GM23338 (cell line): ENCODE measurements at regions not wholly inside any gene's neighbourhood (a gene's known extent, or its start where the extent isn't known, plus 50 kb on each side); places are given as distances from the start of the nearest gene placed in this dataset.

Experiments
- CTCF ChIP-seq, 2 experiments: fragments of 200-600 bp in 1 of 2; sonication (generic) in 1 of 2; conservative IDR thresholded peaks; 2 replicates each; pipeline versions ENCODE4 v1.5.1 to v1.6.1; 2016 to 2017; ENCODE audit warnings: antibody characterized with exemption in 2 of 2, low read depth in 2 of 2, mild to moderate bottlenecking in 2 of 2, moderate library complexity in 1 of 2
- EZH2 ChIP-seq: fragments of 200-600 bp; sonication (generic); IDR thresholded peaks from one replicate; pipeline ENCODE4 v1.8.0; 2017; ENCODE audit warnings: antibody characterized with exemption, mild to moderate bottlenecking, low read depth; ENCODE audit not compliant: unreplicated experiment
- EZH2phosphoT487 ChIP-seq: fragments of 200-600 bp; sonication (generic); IDR thresholded peaks from one replicate; pipeline ENCODE4 v1.8.1; 2018; ENCODE audit warnings: antibody characterized with exemption; ENCODE audit not compliant: unreplicated experiment
- POLR2AphosphoS5 ChIP-seq: IDR thresholded peaks from 2 replicates; pipeline ENCODE4 v1.6.1; 2016; ENCODE audit warnings: antibody characterized with exemption, low read depth

- TF ChIP-seq EZH2phosphoT487 (no peak), CTCF (conservative IDR thresholded peaks at IDR 0.05; ENCODE audit: low read depth in 2 of 2) (no peak), POLR2AphosphoS5 (no peak), EZH2 (no peak)
Measured at GRCh38 chr12:13834241-13834640, 147.2 kb downstream of the GRIN2B start.
